NCI-H2227 (cell line): ENCODE measurements at regions not wholly inside any gene's neighbourhood (a gene's known extent, or its start where the extent isn't known, plus 50 kb on each side); places are given as distances from the start of the nearest gene placed in this dataset.

Experiments
- DNase-seq: peaks from one replicate; lab custom pipeline; 2025; ENCODE audit not compliant: unreplicated experiment; lab: John Stamatoyannopoulos, UW

DNA sequence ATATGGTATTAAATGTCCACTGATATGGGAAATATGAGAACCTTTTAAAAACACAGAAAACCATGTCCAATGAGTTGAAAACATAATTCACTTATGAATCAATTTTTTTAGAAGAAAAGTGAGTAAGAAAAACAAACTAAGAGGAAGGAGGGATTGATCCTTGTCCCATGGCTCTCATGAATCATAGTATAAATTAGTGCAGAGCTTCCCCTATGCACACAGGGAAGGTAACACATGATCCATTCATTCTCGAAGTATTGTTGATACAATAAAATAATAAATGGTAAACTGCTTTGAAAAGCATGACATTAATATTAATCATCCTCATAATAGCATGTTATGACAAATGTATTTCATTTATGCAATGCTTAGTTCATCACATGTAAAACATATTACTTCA is 872.0 kb upstream of the CNTNAP5 start:
- no peak for DNase-seq

DNA sequence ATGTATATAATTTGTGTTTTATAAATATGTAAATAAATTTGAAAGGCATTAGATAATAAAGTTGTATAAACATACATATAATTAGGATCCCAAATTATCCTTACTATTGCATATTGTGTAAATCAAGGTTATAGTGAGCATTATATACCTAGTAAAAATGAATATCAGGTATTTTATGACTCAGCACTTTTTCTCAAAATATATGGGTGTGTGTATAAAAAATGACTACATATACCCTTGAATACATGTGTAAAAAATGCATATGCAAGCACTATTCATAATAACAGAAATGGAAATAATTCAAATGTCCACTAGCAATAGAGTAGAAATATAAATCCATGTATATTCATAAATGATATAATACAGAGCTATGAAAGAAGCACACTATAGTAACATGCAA is 870.9 kb upstream of the CNTNAP5 start:
- DNase-seq = no peak

DNA sequence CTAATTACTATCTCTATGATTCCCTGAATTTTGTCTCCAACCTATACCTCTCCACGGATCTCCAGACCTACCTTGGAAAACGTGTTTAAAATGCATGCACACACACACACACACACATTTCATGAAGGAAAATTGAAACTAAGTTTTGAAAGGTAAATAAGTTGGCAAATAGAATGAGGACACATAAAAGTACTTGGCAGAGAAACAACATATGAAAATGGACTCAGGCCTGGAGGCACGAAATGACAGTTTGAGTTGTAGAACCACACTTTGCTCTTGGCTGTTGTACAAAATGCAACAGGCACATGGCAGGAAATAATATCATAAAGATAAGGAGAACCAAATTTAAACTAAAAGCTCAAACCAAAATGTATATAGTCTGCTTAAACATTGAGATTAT is 868.1 kb upstream of the CNTNAP5 start:
- DNase-seq = no peak

DNA sequence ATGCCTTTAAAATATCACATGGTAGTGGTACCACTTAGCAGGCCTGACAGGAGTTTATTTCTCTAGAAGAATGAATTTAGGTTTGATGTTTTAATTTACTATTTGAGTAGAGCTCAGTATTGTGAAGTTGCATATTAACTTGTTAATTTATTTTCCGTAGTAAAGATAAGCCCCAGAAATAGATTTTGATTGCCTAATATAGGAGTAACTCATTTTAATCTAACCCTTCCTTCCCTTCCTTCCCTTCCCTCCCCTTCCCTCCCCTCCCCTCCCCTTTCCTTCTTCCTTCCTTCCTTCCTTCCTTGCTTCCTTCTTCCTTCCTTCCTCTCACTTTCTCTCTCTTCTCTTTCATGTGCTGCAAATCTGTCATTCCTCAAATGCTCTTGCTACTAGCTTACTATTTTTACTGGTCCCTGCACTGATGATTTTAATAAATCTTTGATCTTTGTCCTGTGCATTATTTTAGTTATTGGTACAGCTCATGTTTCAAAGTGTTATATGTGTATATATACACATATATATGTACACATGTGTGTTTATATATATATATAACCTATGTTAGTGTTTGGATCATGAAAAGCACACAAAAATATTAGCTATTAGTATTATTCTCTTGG is 862.6 kb upstream of the CNTNAP5 start:
- no peak for DNase-seq

DNA sequence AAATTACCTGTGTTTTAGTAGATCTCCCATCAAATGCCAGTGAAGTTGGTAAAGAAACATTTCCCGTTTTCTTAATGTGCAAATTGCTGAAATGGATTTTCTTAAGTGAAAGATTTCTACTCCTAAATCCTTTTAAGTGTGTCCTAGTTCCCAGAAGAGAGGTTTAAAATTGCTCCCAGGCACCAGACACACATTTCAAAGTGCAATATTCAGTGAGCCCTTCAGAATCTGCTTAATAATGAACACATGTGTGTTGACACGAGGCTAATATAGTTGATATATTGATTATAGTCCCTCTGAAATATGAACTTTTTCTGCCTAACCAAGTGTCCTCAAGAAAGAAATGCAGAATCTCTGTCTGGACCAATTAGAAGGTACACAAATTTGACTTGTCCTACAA is 861.7 kb upstream of the CNTNAP5 start:
- DNase-seq = no peak

DNA sequence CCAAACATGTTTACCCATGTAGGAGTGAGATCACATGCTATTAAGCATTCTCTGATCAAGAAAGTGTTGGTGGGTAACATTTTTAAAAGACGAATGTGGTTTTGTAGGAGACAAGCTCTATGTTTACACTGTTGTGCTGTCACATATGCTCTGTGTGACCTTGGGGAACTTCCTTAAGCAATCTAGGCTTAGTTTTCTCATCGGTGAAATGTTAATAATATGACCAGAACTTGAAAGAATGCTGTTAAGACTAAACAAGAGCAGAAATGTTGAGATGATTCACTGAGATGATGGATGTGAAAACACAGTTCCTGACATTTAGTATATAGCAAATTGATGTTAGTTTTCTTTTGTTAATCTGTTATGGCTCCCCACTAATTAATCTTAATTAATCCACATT is 860.9 kb upstream of the CNTNAP5 start:
- no peak for DNase-seq

DNA sequence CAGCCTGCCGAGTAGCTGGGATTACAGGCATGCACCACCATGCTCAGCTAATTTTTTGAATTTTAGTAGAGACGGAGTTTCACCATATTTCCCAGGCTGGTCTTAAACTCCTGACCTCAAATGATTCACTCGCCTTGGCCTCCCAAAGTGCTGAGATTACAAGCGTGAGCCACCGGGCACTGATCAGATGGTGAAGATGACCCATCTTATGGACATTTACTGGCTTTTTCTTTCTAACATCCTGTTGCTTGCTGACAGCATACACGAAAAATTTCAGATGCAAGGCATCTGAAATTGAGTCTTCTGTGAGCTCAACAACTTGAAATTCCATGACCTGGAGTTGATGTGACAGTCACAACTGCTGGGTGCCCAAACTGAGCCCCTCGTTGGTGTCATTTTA is 859.5 kb upstream of the CNTNAP5 start:
- no peak for DNase-seq

DNA sequence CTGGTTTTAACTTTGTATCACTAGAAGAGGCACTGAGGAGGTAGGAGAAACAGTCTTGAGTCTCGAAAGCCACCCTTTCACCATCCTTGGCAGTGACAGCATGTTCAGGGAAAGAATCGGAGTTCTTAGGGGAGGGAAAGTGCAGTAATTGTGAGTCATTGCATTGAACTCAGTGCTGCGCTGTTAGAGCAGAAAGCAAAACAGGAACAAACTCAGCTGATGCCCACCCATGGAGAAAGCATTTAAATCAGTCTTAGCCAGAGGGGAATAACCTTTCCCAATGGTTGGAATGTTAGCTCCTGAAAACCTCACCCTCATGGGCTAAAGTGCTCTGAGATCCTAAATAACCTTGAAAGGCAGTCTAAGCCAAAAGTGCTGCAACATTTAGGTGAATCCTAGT is 845.6 kb upstream of the CNTNAP5 start:
- DNase-seq = no peak

DNA sequence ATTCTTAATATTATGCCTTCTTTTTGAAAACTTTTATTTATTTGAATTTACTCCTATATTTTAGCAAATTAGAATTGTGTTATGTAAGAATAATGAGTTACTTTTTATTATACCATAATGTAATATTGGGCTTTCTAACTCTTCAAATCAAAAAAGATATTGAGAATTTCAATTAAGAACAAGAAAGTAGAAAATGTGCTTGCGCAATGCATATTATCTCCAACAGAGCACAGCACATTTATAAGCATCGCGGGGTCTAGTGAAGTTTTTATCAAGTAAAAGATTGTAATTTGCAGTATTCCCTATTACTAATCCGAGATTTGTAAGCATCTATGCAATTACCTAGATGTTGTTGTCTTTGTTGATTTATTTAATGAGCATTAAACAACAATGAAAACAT is 829.1 kb upstream of the CNTNAP5 start:
- no peak for DNase-seq

DNA sequence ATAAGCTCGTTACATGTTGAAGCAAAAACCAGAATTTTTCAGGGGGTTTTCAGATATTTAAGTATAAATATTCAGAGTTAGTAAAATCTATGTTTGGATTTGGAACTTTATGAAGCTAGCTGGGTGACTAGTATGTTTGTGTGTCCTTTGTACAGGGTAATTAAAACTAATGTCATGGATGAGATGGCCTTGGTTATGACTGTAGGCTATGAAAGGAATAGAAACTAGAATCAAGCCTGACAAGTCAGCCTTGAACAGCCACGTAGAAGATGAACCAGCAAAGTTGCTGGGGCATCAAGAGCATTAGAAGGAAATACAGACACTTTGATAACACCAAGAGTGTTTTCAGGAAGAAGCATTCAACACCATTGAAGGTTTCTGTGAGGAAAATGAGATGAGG is 825.1 kb upstream of the CNTNAP5 start:
- DNase-seq = no peak

DNA sequence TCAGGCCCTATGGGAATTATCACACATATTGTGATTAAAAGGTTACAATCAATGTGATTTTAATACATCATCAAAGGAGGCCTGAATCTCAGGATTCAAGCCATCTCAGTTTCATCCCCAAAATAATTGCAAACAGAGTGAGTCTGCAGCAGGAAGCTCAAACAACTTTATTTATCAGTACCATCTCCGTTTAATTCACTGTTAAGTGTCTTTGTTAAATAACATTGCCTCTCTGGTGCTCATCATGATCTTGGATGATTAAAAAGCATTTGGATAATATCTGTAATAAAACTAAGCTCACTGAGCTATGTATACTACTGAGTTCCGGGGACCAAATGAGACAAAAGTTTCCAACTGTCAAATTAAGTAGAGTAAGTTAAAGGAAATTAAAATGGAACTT is 817.8 kb upstream of the CNTNAP5 start:
- no peak for DNase-seq

DNA sequence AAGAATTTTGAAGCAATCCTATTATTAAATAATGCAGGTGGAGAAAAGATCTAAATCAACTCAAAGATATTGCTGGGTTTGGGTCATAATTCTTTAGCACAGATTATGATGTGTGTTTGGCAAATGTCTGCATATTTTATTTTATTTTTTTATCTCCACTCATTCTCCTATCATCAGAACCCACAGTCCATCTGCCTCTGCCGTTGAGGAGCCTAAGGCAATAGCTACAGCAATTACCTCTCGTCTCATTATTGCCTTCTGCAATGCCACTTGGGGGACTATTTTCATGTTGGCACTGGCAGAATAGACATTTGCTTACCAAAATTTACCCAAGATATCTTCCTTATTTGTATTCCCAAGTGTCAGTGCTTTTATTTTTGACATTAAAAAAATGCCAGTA is 815.9 kb upstream of the CNTNAP5 start:
- DNase-seq = no peak

DNA sequence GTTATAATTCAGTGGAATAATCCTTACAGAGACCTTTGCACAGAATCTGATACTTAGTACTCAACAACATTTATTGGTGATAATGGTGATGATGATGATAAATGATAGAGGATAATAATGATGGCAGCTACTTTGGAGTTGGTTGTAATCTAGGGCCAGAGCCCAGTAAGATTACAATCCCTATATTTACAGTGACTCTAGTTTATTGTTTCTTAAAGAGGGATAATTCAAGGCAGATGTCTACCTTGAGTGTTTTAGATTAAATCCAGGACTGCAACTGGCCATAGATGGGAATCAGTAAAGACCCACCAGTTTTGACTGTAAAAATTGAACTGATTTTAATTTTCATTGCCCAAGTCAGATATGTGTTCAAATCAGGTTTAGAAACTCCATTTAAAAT is 813.9 kb upstream of the CNTNAP5 start:
- DNase-seq = no peak

DNA sequence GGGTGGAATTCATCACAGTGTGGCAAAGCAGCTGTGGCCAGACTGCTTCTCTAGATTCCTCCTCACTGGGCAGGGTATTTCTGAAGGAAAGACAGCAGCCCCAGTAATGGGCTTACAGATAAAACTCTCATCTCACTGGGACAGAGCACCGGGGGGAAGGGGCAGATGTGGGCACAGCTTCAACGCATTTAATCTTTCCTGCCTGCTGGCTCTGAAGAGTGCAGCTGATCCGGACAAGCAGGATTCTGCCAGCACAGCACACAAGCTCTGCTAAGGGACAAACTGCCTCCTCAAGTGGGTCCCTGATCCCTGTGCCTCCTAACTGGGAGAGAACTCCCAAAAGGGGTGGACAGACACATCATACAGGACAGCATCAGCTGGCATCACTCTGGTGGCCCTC is 779.9 kb upstream of the CNTNAP5 start:
- DNase-seq = no peak

DNA sequence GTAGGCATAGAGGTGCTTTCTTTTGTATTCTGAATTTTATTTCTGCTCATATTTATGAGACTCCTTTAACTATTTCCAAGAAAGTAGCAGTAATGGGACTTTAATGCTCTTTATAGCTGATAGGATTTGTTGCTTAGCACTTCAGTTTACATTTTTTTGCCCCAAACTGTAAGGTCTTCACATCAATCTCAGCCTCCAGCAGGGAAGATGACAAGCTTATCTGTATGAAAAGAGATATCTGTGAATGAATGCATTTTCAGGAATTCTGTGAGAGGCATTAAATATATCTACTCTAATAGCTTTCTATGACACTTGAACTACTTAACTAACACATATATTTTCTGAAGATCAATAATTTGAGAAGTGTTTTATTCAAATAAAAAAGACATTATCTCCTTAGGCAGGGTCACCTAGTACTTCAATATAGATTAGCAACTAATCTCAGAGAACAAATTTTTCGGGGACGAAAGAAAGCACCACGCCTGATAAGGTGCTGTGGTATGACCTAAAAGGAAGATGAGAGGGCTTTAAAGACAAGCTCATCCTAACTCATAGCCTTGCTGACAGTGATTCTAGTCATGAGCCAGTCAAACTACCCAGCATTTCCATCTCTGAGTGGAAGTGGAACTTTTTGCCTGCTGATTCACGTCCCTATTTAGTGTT is 766.1 kb upstream of the CNTNAP5 start:
- DNase-seq = no peak

DNA sequence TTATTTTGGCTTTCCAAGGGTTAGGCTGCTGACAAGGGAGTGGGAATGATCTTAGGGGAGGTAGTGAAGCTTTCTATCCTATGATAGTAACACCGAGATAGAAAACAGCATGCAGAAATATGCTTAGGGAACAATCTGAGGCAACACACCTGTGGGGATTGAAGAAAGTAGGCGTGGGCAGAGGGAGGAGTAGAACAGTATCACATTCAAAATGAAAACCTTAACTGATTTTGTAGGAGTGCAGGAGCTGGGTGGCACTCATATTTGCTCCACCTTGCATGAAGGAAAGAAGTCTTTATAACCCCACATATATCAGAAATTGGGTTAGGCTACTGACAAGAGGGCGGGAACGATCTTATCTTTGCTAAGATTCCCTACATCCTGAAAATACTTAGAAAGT is 762.2 kb upstream of the CNTNAP5 start:
- DNase-seq = no peak

DNA sequence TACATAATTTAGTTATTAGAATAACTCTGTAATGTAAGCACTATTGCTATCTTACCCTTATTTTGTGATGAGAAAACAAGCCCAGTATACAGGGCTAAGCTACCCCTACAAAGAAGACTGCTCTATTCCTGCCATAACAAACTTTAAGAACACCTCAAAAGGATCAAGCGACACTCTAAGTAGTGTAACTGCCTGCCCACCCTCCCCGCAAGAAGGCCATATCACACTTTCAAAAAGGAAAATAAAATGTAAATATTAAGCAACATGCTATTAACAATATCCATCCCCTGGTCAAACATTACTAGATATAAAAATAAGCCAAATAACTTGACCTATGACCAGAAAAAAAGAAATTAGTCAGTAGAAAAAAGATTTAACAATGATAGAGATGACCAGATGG is 741.7 kb upstream of the CNTNAP5 start:
- DNase-seq = no peak

DNA sequence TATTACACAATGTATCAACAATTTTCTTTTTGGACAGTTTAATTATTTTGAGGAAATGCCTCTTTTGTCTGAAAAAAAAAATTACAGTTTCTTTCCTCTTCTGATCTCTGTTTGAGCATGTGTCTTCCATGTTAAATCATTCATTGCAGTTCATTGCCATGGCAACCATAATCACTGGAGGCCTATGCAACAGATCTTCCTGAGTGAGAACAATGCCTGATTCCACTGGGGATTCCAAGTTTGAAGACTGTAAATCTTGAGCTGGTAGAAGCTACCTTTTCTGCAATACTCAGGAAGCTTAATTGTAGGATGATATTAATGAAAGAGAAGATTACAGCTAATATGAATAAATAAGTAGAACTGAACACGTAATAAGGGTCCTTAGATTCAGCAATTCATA is 721.4 kb upstream of the CNTNAP5 start:
- DNase-seq = no peak
